Loucy (cell line): ENCODE measurements at regions not wholly inside any gene's neighbourhood (a gene's known extent, or its start where the extent isn't known, plus 50 kb on each side); places are given as distances from the start of the nearest gene placed in this dataset.

ENCODE experiments used
- H2AFZ ChIP-seq: fragments of 200-600 bp; sonication (generic); 2 replicates; pipeline ENCODE4 v1.6.0; 2016; ENCODE audit warnings: antibody characterized with exemption, mild to moderate bottlenecking, low read length, moderate library complexity
- H3F3A ChIP-seq: fragments of 200-600 bp; 2 replicates; pipeline ENCODE4 v1.6.0; 2016; ENCODE audit warnings: antibody characterized with exemption, low read depth, mild to moderate bottlenecking
- H3K27me3 ChIP-seq: fragments of 200-600 bp; sonication (generic); 2 replicates; pipeline ENCODE4 v1.6.1; 2014; ENCODE audit warnings: low read length, mild to moderate bottlenecking; ENCODE audit not compliant: insufficient read depth, poor library complexity, severe bottlenecking
- H3K36me3 ChIP-seq: fragments of 200-600 bp; sonication (generic); 2 replicates; pipeline ENCODE4 v1.6.1; 2016; ENCODE audit warnings: low read length; ENCODE audit not compliant: insufficient read depth
- H3K4me1 ChIP-seq: fragments of 200-600 bp; sonication (generic); 2 replicates; pipeline ENCODE4 v1.5.1; 2014; ENCODE audit warnings: low read length, mild to moderate bottlenecking; ENCODE audit not compliant: insufficient read depth, poor library complexity, severe bottlenecking
- H3K4me2 ChIP-seq: fragments of 200-600 bp; sonication (generic); 2 replicates; pipeline ENCODE4 v1.6.0; 2014; ENCODE audit warnings: antibody characterized with exemption, low read length, low read depth, mild to moderate bottlenecking; ENCODE audit not compliant: poor library complexity, severe bottlenecking
- H3K4me3 ChIP-seq: fragments of 200-600 bp; sonication (generic); 2 replicates; pipeline ENCODE4 v1.5.1; 2014; ENCODE audit warnings: low read length, mild to moderate bottlenecking, mixed read lengths; ENCODE audit not compliant: poor library complexity, severe bottlenecking
- H3K79me2 ChIP-seq: fragments of 200-600 bp; sonication (generic); 2 replicates; pipeline ENCODE4 v1.6.1; 2014; ENCODE audit warnings: low read length; ENCODE audit not compliant: insufficient read depth
- H3K9ac ChIP-seq: fragments of 200-600 bp; sonication (generic); 2 replicates; pipeline ENCODE4 v1.6.0; 2014; ENCODE audit warnings: mild to moderate bottlenecking, low read depth, low read length, moderate library complexity; ENCODE audit not compliant: poor library complexity, severe bottlenecking
- H3K9me2 ChIP-seq: fragments of 200-600 bp; sonication (generic); replicated peaks from 2 replicates; pipeline ENCODE4 v1.6.1; 2016; ENCODE audit warnings: low read depth, low read length, mixed read lengths
- H3K9me3 ChIP-seq: fragments of 200-600 bp; sonication (generic); 2 replicates; pipeline ENCODE4 v1.6.1; 2014; ENCODE audit warnings: mild to moderate bottlenecking, antibody characterized with exemption, low read length, low read depth; ENCODE audit not compliant: insufficient read depth
- H4K20me1 ChIP-seq: fragments of 200-600 bp; sonication (generic); 2 replicates; pipeline ENCODE4 v1.6.0; 2014; ENCODE audit warnings: antibody characterized with exemption, low read length, mild to moderate bottlenecking; ENCODE audit not compliant: insufficient read depth, poor library complexity, severe bottlenecking
- EZH2phosphoT487 ChIP-seq: fragments of 200-600 bp; IDR thresholded peaks from 2 replicates; pipeline ENCODE4 v1.6.1; 2018; ENCODE audit warnings: antibody characterized with exemption, mild to moderate bottlenecking, moderate library complexity, borderline replicate concordance
- TF ChIP-seq, protein P1 (sequence below): fragments of 200-600 bp; sonication (generic); conservative IDR thresholded peaks from 2 replicates; pipeline ENCODE4 v1.5.1; 2014; ENCODE audit warnings: mild to moderate bottlenecking, antibody characterized with exemption, low read length

DNA sequence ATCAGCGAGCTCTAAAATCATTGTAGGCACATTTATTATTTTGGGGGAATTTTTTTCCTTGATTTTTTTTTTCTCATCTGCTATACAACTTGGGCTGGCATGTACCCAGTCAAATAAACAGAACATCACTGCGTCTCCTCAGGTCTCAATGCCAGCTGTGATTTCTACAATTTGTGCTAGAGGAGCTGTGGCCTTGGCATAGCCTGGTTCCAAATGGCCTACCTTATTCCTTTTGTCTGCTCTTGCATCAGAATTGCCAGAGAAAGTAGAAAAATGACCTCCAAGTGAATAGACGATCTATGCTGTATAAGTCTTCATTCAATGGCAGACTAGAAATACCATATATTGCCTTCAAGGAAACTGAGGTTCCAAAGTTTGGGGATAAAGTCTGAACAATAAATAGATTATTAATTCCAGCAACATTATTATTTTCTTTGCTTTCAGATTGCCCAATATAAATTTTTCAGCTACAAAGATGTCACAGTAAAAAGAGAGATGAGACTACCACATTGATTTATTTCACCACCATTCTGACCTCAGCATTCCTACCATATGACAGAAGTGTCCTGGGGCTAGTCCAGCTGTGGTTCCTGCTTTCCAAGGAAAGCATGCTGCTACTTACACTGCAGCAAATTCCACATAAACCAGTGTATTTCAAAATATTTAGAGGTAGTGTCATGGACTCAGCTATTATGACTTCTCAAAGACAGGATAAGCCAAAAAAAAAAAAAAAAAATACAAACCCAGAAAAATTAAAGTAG, 493.9 kb upstream of the ZNF385D start:
- TF ChIP-seq, protein P1, sequence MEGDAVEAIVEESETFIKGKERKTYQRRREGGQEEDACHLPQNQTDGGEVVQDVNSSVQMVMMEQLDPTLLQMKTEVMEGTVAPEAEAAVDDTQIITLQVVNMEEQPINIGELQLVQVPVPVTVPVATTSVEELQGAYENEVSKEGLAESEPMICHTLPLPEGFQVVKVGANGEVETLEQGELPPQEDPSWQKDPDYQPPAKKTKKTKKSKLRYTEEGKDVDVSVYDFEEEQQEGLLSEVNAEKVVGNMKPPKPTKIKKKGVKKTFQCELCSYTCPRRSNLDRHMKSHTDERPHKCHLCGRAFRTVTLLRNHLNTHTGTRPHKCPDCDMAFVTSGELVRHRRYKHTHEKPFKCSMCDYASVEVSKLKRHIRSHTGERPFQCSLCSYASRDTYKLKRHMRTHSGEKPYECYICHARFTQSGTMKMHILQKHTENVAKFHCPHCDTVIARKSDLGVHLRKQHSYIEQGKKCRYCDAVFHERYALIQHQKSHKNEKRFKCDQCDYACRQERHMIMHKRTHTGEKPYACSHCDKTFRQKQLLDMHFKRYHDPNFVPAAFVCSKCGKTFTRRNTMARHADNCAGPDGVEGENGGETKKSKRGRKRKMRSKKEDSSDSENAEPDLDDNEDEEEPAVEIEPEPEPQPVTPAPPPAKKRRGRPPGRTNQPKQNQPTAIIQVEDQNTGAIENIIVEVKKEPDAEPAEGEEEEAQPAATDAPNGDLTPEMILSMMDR, result no peak
- no peak for TF ChIP-seq EZH2phosphoT487
- H3K79me2 ChIP-seq, result no peaks in the 10 kb centered on the region
- H4K20me1 ChIP-seq, result no peaks in the 10 kb centered on the region
- no peaks in the 10 kb centered on the region for H3K9me2 ChIP-seq
- H3K9ac ChIP-seq, result no peak overlapping the region
- H3K4me1 ChIP-seq, result no peaks in the 10 kb centered on the region
- H3F3A ChIP-seq, result no peaks in the 10 kb centered on the region
- no peak overlapping the region for H3K4me3 ChIP-seq
- H2AFZ ChIP-seq, result no peak overlapping the region
- H3K36me3 ChIP-seq, result no peaks in the 10 kb centered on the region
- no peak overlapping the region for H3K4me2 ChIP-seq
- H3K9me3 ChIP-seq, result no peaks in the 10 kb centered on the region
- no peaks in the 10 kb centered on the region for H3K27me3 ChIP-seq

DNA sequence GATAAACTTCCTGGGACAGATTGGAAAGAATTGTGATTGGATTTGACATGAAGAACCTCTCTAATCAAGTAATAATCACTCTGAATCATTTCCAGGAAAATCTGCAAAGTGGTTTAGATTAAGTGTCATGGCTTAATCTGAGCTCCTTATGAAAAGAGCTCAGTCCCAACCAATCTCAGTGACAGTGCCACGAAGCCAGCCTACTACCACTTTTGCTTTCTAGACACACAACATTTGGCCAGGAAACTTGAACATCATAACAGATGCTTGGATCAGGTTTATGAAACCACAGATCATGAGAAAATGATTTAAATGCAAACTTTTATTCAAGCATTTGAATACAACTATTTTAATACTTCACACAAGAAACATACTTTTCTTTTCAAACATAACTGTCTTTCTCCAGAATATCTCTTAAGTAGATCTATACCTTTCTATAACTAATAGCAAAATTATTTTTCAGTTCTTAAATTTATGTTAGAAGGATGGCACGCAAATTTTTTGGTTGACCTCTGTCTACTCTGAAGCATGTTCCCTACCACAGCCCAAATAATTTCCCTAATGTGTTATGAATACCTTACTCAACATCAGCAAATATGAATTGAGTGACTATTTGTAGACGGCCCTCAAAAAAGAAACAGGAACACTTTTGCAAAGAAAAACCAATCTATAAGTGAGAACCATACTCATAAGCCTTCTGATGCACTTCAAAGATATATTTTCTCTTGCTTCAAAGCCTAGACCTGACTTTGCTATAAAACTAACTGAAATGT, 495.0 kb upstream of the ZNF385D start:
- H3F3A ChIP-seq, result no peaks in the 10 kb centered on the region
- H3K79me2 ChIP-seq, result no peaks in the 10 kb centered on the region
- H4K20me1 ChIP-seq, result no peaks in the 10 kb centered on the region
- H3K4me3 ChIP-seq, result no peak overlapping the region
- H3K9me3 ChIP-seq, result no peaks in the 10 kb centered on the region
- no peaks in the 10 kb centered on the region for H3K4me1 ChIP-seq
- H3K9me2 ChIP-seq, result no peaks in the 10 kb centered on the region
- no peaks in the 10 kb centered on the region for H3K36me3 ChIP-seq
- no peak overlapping the region for H2AFZ ChIP-seq
- H3K4me2 ChIP-seq, result no peak overlapping the region
- no peaks in the 10 kb centered on the region for H3K27me3 ChIP-seq
- H3K9ac ChIP-seq, result no peak overlapping the region
- TF ChIP-seq EZH2phosphoT487, result no peak

DNA sequence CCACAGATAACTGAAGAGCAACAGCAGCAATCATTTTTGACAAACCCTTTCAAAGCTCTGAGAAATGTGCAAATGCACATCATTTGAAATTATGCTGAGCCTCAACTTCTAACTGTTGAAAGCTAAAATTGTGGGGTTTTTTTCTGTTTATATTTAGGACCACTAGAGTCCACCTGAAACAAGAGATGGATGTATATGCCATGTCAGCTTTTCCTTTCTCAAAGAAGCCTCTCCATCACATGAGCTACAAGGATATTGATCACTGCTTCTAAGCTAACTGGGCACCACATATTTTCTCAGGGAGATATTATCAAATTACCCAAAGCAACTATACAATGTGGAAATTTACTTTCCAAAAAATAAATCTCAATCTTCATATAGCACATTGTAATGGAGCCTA, 498.6 kb upstream of the ZNF385D start:
- Histone ChIP-seq H4K20me1 (no peaks in the 10 kb centered on the region), H3K4me2 (no peak overlapping the region), H3K9ac (no peak overlapping the region), H3K4me3 (no peak overlapping the region), H3K9me3 (no peaks in the 10 kb centered on the region), H3K4me1 (no peaks in the 10 kb centered on the region), H3K9me2 (no peaks in the 10 kb centered on the region), H3K27me3 (no peaks in the 10 kb centered on the region), H3K79me2 (no peaks in the 10 kb centered on the region), H3F3A (no peaks in the 10 kb centered on the region), H3K36me3 (no peaks in the 10 kb centered on the region), H2AFZ (no peak overlapping the region)
- no peak for TF ChIP-seq EZH2phosphoT487
- TF ChIP-seq, protein P1, result no peak
